ENCODE measurements at regions not wholly inside any gene's neighbourhood (a gene's known extent, or its start where the extent isn't known, plus 50 kb on each side); places are given as distances from the start of the nearest gene placed in this dataset.

DNA sequence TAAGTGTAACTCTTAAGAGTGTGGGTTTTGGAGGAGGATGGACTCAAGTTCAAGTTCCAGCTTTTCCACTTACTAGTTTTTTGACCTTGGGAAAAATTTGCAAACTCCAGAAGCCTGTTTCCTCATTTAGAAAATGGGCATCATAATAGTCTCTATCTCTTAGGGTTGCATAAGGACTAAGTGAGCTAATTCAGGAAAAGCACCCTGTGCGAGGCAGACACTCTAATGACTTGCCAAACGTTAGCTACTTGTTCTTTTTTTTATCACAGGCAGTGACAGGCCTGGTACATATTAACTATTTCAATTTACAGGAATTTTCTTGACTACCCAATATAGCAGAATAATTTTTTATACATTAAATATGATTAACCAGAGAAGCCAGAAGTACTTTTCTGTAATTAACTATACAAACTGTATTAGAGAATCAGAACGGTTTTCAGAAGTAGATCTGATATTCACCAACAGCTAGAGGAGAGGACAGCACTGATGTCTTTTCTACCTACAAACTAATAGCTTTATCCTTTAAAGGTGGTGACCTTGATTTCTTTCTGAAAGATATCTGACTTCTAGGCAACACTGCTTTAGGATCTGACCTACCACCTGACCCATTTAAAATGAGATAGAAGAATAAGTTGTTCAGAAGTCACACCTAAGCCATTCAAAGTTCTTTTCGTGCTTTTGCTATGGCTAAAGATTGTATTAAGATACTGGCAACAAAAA, 139.6 kb upstream of the HAND2 start:
- POLR2A ChIA-PET: no interaction called here
- no peak overlapping the region for H3K27ac ChIP-seq (ENCODE audit: low read depth, low read length)
- H3K9me3 ChIP-seq (ENCODE audit: control insufficient read depth, insufficient read depth, low read length): no peaks in the 10 kb centered on the region
- H3K4me3 ChIP-seq (ENCODE audit: low read depth, low read length): no peak overlapping the region
- H3K27me3 ChIP-seq (ENCODE audit: control insufficient read depth, insufficient read depth, low read length): no peaks in the 10 kb centered on the region
- no peak for DNase-seq (ENCODE audit: low read depth, low spot score)
- TF ChIP-seq, protein P1, sequence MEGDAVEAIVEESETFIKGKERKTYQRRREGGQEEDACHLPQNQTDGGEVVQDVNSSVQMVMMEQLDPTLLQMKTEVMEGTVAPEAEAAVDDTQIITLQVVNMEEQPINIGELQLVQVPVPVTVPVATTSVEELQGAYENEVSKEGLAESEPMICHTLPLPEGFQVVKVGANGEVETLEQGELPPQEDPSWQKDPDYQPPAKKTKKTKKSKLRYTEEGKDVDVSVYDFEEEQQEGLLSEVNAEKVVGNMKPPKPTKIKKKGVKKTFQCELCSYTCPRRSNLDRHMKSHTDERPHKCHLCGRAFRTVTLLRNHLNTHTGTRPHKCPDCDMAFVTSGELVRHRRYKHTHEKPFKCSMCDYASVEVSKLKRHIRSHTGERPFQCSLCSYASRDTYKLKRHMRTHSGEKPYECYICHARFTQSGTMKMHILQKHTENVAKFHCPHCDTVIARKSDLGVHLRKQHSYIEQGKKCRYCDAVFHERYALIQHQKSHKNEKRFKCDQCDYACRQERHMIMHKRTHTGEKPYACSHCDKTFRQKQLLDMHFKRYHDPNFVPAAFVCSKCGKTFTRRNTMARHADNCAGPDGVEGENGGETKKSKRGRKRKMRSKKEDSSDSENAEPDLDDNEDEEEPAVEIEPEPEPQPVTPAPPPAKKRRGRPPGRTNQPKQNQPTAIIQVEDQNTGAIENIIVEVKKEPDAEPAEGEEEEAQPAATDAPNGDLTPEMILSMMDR (IDR thresholded peaks at IDR 0.05; ENCODE audit: low read depth, low read length): no peak
- CTCF ChIA-PET: no interaction called here

DNA sequence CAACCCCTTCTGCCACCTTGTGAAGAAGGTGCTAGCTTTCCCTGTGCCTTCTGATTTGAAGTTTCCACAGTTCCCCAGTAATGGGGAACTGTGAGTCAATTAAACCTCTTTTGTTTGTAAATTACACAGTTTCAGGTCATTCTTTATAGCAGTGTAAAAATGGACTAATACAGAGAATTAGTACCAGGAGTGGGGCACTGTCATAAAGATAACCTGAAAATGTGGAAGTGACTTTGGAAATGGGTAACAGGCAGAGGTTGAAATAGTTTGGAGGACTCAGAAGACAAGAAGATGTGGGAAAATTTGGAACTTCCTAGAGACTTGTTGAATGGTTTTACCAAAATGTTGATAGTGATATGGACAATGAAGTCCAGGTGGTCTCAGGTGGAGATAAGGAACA, 131.0 kb upstream of the HAND2 start:
- Histone ChIP-seq H3K9me3 (ENCODE audit: control insufficient read depth, insufficient read depth, low read length) (no peaks in the 10 kb centered on the region), H3K27me3 (ENCODE audit: control insufficient read depth, insufficient read depth, low read length) (no peaks in the 10 kb centered on the region), H3K27ac (ENCODE audit: low read depth, low read length) (no peak overlapping the region), H3K4me3 (ENCODE audit: low read depth, low read length) (no peak overlapping the region)
- TF ChIP-seq, protein P1 (IDR thresholded peaks at IDR 0.05; ENCODE audit: low read depth, low read length): no peak
- DNase-seq (ENCODE audit: low read depth, low spot score): no peak
- ChIA-PET POLR2A (no interaction called here), CTCF (interaction anchor here (0.8 kb wide), 1 partner anchor 330 kb away, joined by 3 read pairs; no protein-coding TSS in a partner anchor)

DNA sequence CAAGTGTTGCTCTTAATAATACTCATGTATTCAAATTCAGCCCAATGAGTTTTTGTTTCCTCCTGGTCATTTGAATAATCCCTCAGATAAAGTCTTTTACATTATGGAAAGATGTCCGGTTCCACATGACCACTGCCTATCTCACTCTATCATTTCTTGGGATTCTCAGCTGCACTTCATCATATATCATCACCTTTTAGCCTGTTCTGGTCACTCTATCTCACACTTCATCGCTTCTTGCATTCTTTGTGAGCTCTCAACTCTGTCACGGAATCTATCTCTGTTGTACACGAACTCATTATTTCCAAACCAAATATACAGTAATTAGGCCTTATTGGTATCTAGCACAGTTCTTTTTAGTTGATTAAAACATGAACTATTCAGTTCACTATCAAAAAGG, 126.9 kb upstream of the HAND2 start:
- no peaks in the 10 kb centered on the region for H3K9me3 ChIP-seq (ENCODE audit: control insufficient read depth, insufficient read depth, low read length)
- no peak for DNase-seq (ENCODE audit: low read depth, low spot score)
- no peak overlapping the region for H3K4me3 ChIP-seq (ENCODE audit: low read depth, low read length)
- POLR2A ChIA-PET: no interaction called here
- CTCF ChIA-PET: no interaction called here
- H3K27ac ChIP-seq (ENCODE audit: low read depth, low read length): no peak overlapping the region
- TF ChIP-seq, protein P1 (IDR thresholded peaks at IDR 0.05; ENCODE audit: low read depth, low read length): no peak
- H3K27me3 ChIP-seq (ENCODE audit: control insufficient read depth, insufficient read depth, low read length): no peaks in the 10 kb centered on the region

DNA sequence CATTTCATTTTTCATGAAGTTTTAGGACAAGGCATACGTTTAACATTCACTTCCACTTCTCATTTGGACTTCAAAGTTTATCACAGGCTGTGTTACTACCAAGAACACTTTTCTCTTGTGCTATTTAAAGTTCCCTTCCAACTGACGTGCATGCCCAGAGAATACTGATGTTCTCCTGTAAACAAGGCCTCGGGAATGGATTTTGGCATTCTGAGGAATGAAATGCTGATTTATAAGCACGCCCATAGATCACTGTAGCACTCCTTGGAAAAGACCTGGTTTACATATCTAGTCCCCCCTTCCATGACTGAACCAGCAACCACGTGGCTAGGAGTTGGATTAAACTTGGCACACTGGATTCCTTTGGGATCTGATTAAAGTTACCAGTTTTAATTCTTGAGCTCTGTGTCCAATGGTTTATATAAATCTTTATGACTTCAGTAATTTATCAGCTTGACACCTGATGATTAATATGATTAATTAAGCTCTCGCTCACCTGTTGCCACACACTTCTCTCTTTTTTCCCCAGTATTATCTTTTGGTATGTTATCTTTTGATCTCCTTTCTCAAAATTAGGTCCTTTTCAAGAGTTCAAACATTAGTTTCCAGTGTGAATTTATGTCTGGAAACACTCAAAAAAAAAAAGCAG, 122.4 kb upstream of the HAND2 start:
- Histone ChIP-seq H3K9me3 (ENCODE audit: control insufficient read depth, insufficient read depth, low read length) (no peaks in the 10 kb centered on the region), H3K27ac (ENCODE audit: low read depth, low read length) (no peak overlapping the region), H3K4me3 (ENCODE audit: low read depth, low read length) (no peak overlapping the region), H3K27me3 (ENCODE audit: control insufficient read depth, insufficient read depth, low read length) (no peaks in the 10 kb centered on the region)
- TF ChIP-seq, protein P1 (IDR thresholded peaks at IDR 0.05; ENCODE audit: low read depth, low read length): no peak
- ChIA-PET POLR2A (no interaction called here), CTCF (no interaction called here)
- no peak for DNase-seq (ENCODE audit: low read depth, low spot score)

DNA sequence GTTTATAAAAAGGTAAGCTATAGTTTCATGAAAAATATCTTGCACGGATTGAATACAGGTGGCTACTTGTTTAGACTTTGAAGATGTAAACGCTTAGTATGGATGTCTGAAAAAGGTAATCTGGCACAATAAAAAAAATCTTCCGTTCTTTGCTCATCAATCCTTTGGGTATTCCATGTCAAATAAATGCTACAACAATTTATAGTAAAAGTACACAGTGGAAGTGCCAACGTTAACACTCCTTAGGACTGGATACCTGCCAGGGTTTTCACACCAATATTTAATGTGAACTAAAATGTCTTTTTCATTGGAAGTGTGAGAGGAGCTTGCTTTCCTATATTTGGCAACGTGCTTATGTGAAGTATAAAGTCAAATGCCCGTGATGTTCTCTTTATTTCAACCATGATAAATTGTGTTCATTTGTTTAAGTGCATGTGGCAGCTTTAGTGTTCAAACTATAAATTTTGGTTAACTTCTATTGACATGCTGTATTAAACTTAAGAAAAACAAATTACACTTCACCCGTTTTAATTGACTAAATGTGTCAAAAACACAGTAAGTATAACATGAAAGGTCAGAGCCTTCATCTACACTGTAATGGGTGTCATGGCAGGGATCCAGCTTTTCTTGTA, 121.7 kb upstream of the HAND2 start:
- Histone ChIP-seq H3K27ac (ENCODE audit: low read depth, low read length) (no peak overlapping the region), H3K9me3 (ENCODE audit: control insufficient read depth, insufficient read depth, low read length) (no peaks in the 10 kb centered on the region), H3K4me3 (ENCODE audit: low read depth, low read length) (no peak overlapping the region), H3K27me3 (ENCODE audit: control insufficient read depth, insufficient read depth, low read length) (no peaks in the 10 kb centered on the region)
- no peak for DNase-seq (ENCODE audit: low read depth, low spot score)
- ChIA-PET POLR2A (no interaction called here), CTCF (no interaction called here)
- TF ChIP-seq, protein P1 (IDR thresholded peaks at IDR 0.05; ENCODE audit: low read depth, low read length): no peak

Data from AG04450 (cell line).